ENCODE measurements at regions not wholly inside any gene's neighbourhood (a gene's known extent, or its start where the extent isn't known, plus 50 kb on each side); places are given as distances from the start of the nearest gene placed in this dataset.

GRCh38 chr3:18086760-18087159, 338.4 kb downstream of the SATB1 start:
- TF ChIP-seq, protein P1, sequence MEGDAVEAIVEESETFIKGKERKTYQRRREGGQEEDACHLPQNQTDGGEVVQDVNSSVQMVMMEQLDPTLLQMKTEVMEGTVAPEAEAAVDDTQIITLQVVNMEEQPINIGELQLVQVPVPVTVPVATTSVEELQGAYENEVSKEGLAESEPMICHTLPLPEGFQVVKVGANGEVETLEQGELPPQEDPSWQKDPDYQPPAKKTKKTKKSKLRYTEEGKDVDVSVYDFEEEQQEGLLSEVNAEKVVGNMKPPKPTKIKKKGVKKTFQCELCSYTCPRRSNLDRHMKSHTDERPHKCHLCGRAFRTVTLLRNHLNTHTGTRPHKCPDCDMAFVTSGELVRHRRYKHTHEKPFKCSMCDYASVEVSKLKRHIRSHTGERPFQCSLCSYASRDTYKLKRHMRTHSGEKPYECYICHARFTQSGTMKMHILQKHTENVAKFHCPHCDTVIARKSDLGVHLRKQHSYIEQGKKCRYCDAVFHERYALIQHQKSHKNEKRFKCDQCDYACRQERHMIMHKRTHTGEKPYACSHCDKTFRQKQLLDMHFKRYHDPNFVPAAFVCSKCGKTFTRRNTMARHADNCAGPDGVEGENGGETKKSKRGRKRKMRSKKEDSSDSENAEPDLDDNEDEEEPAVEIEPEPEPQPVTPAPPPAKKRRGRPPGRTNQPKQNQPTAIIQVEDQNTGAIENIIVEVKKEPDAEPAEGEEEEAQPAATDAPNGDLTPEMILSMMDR (conservative IDR thresholded peaks at IDR 0.05; ENCODE audit: low read depth in 2 of 2) = no peak
- no peak for TF ChIP-seq EZH2 (IDR thresholded peaks at IDR 0.05; ENCODE audit: low read depth, unreplicated experiment)
- TF ChIP-seq CREB1 (CRISPR knock-in tag; IDR thresholded peaks at IDR 0.05; ENCODE audit: low read depth) = no peak
- no peak for TF ChIP-seq JUNB (IDR thresholded peaks at IDR 0.05; ENCODE audit: unreplicated experiment)
- no peak for TF ChIP-seq EZH2phosphoT487 (IDR thresholded peaks at IDR 0.05; ENCODE audit: unreplicated experiment)
- no peak for TF ChIP-seq POLR2AphosphoS5 (IDR thresholded peaks at IDR 0.05; ENCODE audit: low read depth)
